GM10266 (cell line): ENCODE measurements at regions not wholly inside any gene's neighbourhood (a gene's known extent, or its start where the extent isn't known, plus 50 kb on each side); places are given as distances from the start of the nearest gene placed in this dataset.

Source experiments
- DNase-seq: peaks from one replicate; pipeline ENCODE4 v3.0.0; 2012; ENCODE audit errors: extremely low spot score
- CTCF ChIP-seq: IDR thresholded peaks from 2 replicates; pipeline ENCODE4 v1.5.1; 2012; ENCODE audit warnings: mild to moderate bottlenecking, low read depth; ENCODE audit not compliant: control insufficient read depth, insufficient read depth; ENCODE audit errors: missing control alignments

GRCh38 chr1:195785830-195786229, 822.4 kb downstream of the KCNT2 start:
- no peak for DNase-seq
- no peak for TF ChIP-seq CTCF

- no peak for DNase-seq
Observed at GRCh38 chr1:195773931-195774330, 834.3 kb downstream of the KCNT2 start.

GRCh38 chr1:195769461-195769860, 838.8 kb downstream of the KCNT2 start:
- TF ChIP-seq CTCF, result no peak
- DNase-seq, result no peak

More at GRCh38 chr1:195773931-195774330, 834.3 kb downstream of the KCNT2 start:
- no peak for TF ChIP-seq CTCF

- no peak for DNase-seq
- no peak for TF ChIP-seq CTCF
Observed at GRCh38 chr1:195768936-195769335, 839.3 kb downstream of the KCNT2 start.

- DNase-seq, result no peak
- no peak for TF ChIP-seq CTCF
Observed at GRCh38 chr1:195768377-195768776, 839.9 kb downstream of the KCNT2 start.

GRCh38 chr1:195766709-195767108, 841.5 kb downstream of the KCNT2 start:
- DNase-seq, result no peak
- no peak for TF ChIP-seq CTCF

GRCh38 chr1:195765099-195765498, 843.1 kb downstream of the KCNT2 start:
- no peak for TF ChIP-seq CTCF
- no peak for DNase-seq
